Smooth muscle cell of the brain vasculature (primary cell): ENCODE measurements at regions not wholly inside any gene's neighbourhood (a gene's known extent, or its start where the extent isn't known, plus 50 kb on each side); places are given as distances from the start of the nearest gene placed in this dataset.

ENCODE experiments used
- DNase-seq: peaks from one replicate; pipeline ENCODE4 v3.0.0-alpha.2; 2012; ENCODE audit warnings: low read depth, low spot score

DNA sequence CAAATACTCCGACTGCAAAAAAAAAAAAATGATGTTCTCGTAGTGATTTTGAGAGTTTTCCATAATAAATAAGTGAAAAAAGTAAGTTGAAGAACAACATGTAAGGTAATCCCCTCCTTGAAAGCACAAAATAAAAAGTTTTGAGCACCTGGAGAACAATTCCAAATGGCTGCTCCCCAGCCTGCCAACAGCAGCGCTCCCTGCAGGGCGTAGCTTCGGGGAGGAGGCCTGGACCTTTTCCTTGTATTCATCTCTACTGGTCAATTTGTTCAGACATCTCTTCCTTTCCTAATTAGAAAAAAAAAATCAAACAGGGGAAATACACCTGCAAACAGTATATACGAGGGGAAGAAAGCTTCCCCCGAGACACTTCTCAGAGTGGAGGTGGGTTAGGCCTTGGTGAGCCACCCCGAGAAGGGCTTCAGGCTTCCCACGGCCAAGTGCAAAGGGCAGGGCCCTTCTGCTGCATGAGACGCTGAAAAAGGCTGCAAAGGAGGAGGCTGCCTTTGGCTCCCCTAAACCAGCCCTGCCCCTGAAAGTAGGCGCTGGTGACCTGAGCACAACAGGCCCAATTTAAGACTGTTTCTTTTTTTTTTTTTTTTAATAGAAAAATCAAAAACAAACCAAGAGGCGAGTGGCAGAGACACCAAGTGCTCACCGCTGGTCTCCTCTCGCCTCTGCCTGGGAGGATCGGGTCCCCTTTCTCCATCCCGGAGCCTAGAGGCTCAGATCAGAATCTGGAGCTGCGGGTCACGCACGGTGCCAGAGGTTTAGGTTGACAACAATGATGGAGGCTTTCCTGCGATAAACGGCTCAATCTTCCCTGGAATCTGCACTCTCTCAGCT is 193.1 kb upstream of the FOXF1 start:
- DNase-seq: no peak

DNA sequence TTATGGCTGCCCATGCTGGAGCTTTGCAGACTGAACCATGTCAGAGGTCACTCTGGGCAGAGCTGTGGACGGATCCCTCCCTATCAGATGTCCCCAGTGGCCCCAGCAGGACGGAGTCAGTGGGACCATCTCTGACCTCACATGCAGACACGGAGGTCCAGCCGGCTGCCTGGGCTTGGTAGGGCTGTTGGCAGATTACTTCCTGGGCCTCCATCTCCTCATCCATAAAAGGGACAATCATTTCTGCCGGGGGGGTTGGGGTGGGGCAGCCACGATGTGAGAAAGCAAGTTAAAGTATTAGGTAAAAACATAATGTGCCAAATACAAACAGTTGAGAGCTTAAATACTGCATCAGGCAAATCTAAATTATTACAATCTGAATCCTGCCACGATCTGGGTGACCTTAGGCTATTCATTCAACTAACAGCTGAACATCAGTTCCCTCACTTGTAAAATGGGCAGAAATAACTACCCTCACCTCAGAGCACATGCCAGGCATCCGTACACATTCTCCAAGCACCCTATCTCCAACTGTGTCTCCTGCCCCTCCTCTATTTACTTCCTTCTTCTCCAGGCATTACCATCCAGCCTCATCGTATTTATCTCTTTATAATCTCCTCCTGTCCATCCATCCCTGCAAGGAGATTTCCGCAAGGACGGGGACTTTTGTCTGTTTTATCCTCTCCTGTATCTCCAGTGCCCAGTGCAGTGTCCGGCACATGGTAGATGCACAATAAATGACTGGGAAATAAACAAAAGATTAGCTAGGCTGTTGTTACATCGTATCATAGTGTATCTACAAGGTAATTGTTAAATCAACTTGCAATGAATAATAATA is 192.3 kb upstream of the FOXF1 start:
- no peak for DNase-seq

DNA sequence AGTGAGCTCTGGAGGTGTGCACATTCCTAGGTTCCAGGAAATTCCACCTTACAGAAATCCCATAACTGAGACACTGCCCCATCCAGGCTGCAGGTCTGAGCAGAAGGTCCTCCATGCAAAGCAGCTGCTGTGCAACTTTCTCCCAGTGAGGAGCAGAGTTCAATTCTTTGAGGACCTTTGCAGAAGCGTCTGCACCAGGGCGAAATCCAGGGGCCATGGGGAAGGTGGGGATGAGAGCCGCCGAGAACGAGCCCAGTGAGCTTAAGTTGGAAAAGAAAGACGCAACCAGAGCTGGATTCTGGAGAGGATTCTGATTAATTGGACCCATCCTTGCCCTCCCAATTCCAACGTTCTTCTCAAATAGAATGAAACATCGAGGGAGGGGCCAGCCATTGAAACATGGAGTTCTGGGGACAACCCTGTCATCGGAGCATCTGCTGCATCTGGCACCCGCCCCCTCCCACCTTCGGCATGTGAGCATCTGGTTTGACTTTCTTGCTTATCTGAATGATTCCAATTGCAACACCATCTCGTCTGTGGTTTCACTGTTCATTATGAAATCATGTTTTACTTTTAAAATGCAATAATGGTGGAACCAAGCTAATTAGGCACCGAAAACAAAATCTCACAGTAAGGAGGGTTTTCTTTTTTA is 190.6 kb upstream of the FOXF1 start:
- no peak for DNase-seq

DNA sequence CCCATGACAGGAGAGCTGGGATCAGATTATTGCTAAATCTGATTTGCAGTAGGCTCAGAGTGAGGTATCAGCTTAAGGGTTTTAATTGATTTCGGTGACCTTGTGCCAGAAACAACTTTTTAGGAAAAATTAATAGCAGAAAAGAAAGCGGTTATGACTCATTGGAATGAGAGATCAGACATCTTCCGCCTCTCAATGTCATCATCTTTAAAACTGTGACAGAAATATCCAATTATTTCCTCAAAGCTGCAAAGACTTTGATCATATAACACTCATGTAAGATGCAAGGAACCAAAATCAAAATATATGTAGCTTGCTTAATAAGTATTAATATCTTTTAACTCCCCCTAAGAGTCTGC is 190.1 kb upstream of the FOXF1 start:
- no peak for DNase-seq

DNA sequence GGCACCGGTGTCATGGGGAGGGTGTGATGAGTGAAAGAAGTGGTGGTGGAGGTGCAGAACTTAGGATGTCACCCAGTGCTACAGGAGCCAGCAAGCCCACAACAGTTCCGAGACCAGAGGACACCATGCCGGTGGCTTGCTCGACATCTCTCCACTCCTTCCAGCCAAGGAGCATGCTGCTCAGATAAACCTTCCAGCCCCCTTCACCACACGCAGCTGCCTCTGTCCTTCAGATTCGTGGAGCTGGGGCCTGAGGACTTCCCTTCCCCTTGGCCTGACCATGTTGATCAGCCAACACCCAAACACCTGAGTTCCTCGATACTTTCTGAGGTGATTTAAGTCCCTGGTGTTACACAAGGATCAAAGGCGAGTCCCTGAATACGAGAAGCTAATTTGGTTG is 188.8 kb upstream of the FOXF1 start:
- DNase-seq: no peak

DNA sequence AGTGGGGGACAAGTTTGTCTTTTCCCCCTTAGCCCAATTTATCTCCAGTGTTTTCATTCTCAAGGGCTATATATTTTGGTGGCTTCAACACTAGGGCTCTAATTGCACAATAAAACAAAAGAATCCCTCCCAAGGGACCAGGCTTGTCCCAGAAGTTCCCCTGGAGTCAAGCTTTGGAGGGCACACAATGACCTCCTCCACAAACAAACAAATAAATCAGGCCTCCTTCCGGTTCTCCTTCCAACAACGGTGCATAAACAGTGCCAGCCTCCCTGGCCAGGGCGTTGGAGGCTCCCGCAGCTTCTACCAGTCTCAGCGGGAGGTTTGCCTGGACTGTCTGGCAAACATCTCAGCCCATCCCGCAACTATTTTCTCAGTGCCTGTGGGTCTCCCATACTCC is 188.0 kb upstream of the FOXF1 start:
- DNase-seq: no peak

DNA sequence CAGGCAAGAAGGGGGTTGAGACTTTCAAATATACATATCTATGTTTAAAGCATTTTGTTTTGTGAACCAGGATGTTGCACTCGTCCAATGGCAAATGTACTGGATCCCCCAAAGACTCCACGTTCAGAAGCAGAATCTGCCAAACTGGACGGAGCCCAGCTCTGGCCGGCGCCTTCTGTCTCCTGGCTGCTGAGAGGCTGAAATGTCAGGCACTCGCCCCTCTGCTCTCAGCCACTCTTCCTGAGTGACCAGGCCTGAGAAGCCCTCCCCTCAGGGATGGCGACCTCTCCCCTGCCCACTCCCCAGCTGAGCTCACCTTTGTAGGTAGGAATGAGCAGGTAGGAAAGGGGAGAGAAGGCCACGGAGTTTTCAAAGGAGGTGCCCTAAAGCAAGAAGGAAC is 187.5 kb upstream of the FOXF1 start:
- no peak for DNase-seq

DNA sequence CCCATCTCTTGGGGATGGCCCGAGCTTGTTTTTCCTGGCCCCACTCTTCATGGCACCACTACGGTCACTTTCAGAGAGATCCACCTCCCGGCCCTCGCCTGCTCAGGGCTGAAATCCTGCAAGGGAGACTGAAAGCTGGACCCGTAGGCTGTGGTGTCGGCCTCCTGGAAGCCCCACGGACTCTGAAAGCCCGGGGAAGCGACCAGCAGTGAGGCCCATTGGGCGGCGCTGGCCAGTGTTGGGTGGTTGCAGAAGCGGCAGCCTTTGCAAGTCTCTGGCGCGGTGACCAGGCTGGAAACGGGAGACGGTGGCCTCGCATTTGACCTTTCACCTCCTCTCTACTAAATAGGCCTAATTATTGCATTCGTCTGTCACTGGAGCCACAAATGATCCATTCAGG is 186.0 kb upstream of the FOXF1 start:
- no peak for DNase-seq

DNA sequence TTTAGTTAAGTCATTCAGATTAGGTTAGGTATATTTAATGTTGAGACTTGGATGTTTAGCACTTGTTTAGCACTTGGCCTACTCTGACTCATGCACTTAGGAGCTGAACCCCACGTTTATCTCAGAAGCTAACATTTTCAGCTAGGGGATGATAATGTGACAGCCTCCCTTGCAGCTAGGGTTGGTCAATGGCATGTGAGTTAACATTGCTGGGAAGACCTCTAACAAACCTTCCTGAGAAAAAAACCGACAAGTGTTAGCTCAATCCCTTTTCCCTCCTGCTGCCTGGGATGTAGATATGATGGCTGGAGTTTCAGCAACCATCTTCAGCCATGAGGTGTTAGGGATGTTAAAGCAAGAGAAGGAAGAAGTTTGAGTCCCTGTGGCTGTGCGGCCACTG is 185.0 kb upstream of the FOXF1 start:
- DNase-seq: no peak

DNA sequence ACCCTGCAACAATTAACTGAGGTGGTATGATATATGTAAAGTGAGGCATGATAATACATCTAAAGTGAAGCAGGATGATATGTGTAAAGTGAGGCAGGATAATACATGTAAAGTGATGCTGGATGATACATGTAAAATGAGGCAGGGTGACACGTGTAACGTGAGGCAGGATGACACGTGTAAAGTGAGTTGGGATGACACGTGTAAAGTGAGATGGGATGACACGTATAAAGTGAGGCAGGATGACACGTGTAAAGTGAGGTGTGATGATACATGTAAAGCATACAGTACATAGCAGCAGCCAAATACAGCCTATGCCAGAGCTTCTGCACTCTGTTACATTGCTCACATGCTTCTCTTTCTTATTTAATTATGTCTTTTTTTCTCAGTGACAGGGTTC is 184.4 kb upstream of the FOXF1 start:
- DNase-seq: no peak

DNA sequence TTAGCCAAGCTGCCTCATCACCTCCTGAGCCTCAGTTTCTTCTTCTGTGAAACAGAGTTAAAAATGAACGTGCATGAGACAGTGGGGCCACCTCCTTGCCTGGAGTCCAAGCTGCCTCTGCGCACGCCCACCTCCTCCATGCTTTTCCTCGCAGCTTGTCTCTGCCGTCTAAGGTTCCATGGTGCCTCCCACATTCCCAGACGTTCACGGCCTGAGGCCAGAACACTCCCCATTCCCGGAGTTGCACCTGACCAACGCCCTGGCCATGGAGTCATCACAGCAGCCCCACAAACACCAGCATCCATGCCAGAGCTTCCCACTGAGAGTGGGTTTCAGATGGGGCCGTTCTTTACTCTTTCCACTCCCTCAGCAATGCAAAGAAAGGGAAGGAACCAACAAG is 183.0 kb upstream of the FOXF1 start:
- DNase-seq: no peak

DNA sequence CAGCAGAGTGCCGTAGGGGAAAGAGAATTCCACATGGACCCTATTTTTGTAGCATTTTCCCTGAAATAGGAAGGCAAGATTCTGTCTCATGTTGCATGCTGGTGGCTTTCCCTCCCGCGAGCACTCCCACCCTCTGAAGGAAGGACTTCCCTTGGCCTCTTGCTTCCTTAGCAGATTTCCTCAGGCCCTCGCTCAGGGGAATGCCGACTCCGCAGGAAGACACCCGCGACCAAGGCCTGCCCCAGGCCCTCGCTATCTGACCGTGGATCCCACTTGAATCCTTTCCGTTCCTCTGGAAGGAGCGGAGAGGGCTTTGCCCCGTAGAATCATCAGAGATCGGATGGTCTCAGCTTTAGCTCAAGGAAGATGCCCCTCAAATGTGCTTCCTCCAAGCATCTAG is 179.4 kb upstream of the FOXF1 start:
- DNase-seq: no peak

DNA sequence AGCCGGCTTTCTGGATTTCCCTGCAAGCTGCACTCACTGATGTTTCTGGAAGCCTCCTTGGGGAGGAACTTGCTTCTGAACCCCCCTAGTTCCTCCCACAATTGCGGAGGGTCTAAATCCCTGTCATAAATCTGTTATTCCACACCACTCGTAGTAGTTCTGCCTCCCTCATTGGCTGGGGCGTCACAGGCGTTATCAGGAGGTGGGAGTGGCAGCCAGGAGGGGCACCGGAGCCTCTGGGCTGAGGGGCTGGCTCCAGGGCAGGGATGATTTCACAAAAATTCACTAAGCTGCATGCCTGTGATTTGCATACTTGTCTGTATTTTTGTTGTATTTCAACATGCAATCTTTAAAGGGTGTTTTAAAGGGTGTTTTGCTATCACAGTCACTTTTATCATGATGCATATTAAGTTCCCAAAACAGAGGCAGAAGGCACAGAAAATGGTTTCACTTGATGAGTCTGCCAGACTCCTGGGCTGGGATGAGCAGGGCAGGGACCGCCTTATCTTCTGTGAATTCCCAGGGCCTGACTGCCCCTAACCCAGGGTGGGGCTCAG is 176.2 kb upstream of the FOXF1 start:
- DNase-seq: no peak

DNA sequence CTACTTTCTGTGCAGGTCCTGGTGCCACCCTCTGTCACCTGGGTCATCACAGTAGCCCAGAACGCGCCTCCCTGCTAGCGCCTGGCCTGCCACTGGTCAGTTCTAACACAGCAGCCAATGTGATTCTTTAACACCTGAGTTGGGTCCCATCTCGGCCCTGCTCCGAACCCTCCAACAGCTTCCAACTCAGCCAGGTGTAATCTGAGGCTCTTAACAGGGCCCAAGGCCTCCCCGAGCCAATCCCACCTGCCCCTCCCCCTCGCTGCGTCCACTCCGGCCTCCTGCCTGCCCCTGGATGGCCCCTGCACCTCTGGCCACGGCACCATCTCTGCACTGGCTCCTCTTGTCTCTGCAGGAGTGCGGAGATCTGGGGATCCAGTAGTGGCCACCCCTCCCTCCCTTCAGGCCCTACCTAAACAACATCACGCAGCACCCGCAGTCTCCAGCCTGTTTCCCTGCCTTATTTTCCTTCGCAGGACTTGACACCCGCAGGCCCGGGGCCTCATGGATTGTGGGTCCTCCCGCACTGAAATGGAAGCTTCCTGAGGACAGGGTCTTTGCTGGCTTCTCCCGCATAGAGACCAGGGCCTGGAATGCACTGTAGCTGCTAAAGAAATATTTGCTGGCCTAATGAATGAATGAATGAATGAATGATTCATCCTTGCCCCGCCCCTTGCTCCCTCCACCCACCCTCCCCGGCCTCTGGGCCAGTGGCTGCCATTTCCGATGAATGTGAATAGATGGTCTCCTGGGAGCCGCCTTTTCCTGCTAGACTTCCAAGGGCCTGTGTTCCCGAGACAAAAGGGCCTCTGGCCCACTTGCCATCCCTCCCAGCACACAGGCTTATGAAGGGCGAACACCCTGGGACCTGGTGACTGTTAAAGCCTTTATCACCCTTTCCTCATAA is 174.8 kb upstream of the FOXF1 start:
- DNase-seq: no peak

DNA sequence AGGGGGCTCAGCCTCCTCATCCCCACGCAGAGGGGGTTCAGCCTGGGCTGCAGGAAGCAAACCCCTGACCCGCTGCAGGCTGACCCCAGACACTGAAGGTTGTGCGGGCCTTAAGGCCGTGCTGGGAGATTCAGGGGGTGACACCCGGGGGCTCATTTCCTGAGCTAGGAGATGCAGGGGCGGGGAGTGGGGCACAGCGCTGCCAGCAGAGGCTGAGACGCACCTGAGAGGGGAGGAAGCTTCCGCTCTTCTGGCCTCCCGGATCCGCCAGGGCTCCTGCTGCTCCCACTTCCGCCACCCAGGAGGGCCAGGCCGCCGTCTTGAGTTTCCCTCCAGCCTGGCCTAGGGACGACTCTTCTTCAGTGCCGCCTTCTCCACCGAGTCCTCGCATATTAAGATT is 173.2 kb upstream of the FOXF1 start:
- DNase-seq: no peak

DNA sequence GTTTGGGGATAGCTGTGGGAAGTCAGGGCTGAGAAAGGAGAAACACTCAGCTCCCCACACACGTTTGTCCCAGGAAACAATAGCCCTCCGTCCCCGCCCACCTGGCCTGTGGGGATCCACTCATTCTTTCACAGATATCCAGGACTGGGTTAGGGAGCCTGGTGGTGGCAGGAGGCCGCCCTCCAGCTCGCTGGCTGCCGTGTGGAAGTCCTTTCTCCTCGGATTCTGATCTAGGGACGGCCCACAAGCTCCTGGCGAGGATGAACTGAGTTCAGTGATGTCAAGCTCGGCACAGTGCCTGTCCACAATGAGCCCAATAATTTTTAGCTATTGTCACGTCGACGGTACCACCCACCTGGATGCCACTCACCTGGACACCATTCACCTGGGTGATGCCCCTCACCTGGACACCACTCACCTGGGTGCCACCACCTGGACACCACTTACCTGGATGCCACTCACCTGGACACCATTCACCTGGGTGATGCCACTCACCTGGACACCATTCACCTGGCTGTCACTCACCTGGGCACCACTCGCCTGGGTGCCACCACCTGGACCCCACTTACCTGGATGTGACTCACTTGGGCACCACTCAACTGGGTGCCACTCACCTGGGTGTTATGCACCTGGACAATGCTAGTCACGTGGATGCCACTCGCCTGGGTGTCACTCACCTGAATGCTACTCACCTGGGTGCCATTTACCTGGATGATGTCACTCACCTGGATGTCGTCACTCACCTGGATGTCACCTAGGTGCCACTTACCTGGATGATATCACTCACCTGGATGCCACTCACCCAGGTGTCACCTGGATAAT is 172.5 kb upstream of the FOXF1 start:
- DNase-seq: no peak

DNA sequence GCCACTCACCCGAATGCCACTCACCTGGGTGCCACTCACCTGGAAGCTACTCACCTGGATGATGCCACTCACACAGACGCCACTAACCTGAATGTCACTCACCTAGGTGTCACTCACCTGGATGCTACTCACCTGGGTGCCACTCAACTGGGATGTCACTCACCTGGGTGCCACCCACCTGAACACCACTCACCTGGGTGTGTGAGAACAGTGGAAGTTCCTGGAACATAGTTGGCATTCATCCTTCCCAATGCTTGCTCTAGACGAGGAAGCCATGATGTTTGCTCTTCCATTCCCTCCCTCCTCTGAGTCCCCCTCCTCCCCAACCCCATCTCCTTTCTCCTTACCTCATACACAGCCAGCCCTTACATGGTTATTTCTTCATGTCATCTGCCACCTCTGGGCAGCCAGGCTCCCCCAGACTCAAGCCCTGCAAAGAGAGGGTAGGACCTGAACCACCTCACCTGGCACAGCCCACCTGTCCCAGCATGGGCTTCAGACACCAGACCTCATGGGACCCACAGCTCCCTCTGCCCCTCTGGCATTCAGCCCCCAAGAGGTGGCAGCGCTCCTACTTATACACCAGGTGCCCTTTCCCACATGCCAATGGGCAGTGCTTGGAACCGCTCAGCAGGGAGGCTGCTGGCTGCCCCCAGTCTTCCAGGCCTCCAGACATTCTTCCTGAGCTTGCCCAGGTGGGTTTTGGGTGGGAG is 171.8 kb upstream of the FOXF1 start:
- no peak for DNase-seq

DNA sequence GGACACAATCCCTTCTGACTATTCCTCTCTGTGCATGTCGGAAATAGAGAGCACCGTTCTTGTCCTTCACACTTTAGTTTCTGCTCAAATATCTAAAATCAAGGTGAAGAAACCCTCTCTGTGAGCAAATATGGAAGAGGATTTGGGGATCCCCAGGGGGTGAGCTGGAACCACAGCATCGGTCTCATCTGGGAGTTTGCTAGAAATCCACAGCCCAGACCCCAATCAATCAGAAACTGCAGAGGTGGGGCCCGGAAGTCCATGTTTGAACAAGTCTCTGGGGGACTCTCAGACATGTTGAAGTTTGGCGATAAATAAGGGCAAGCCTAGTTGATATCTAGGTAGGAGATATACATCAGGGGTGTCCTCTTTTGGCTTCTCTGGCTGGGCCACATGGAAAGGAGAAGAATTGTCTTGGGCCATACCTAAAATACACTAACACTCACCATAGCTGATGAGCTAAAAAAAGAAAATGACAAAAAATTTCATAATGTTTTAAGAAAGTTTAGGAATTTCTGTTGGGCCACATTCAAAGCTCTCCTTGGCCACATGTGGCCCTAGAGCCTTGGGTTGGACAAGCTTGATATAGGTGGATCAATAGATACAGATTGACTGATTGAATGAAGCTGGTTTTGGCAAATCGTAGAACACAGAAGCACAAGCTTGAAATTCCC is 168.0 kb upstream of the FOXF1 start:
- no peak for DNase-seq
